ENCODE measurements at regions not wholly inside any gene's neighbourhood (a gene's known extent, or its start where the extent isn't known, plus 50 kb on each side); places are given as distances from the start of the nearest gene placed in this dataset.
"Not testable (repeated sequence)": the region's sequence is repeated elsewhere in the genome, so short reads cannot be mapped to it uniquely, and the experiment has no call there.

DNA sequence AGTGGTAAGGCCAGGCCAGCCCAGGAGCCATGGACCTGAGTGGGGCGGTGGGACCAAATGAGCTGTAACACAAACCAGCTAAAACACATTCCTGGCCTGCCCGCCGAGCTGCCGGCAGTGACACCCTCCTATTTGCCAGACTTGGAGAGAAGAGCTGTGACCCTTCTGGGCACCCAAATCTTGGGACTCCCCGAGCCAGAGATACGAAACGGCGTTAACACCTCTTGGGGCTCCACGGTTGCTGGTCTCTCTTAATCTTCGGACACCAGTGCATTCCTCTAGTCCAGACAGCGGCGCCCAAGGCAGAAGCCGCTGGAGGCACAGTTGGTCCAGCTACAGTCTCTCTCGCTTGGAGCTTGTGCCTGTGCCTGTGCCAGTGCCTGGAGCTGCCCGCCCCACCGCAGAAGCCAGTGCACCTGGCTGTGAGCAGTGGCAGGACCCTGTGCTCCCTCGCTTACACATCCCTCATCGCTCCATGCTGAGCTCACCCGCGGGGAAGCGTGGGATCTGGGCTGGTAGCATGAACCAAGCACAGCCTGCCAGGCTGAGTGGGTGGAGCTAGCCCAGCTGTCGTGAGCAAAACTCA, 147.2 kb upstream of the KLHL1 start:
- DNase-seq (ENCODE audit: low read depth) = no peak

DNA sequence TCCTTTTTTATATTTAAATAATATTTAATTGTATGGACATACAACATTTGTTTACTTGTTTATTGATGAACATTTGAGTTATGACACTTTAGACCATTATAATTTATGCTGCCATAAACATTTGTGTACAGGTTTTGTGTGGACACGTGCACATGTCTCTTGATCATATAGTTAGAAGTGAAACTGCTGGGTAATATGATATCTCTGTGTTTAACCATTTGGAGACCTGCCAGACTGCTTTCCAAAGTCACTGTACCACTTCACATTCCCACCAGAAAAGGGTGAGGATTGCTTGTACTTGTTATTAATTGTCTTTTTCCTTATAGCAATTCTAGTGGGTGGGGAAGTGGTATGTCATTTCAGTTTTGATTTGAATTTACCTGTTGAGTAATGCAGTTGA, 145.6 kb upstream of the KLHL1 start:
- no peak for DNase-seq (ENCODE audit: low read depth)

DNA sequence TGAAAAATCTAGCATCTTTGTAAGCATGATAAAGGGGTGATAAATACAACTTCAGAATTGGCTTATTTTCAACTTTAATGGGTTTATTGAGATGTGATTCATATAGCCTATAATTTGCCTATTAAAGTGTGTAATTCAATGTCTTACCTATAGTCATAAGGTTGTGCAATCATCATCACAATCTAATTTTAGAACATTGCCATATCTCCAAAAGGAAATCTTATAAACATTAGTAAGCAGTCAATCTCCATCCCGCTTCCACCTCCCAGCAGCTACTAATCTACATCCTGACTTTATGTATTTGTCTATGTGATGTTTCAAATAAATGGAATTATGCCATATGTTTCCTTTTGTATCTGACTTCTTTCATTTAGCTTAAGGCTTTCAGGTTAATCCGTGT, 145.2 kb upstream of the KLHL1 start:
- no peak for DNase-seq (ENCODE audit: low read depth)

DNA sequence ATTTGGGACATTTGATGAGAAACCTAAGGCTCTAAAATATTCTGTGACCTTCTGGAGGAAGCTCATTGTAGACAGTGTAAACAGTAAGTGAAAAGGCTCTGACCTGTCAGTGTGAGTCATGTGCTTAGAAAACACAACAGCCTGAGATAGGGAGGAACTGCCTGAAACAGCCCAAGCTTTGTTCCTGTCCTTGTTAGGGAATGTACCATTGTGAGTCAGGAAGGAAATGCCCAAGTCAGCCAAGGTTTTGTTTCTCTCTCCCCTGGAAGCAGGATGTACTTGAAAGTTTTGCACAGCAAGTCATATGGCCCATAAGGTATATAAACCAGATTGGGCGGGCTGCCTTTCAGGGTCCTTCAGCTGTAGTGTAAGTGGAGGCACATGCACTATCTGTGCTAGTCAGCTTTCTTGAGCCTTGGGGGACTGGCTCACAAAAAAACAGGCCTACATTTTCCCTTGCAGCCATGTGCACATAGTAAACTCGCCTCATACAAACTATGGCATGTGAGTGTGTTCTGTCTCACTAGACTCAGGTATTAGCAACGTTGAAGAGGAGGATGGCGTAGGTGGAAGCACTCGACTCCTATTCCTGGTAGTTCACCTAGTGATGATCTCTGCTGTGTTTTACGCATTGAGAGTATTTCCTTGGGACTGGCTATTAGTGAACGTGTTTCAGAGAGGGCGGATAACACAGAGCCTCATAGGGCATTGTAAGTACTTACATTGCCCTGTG, 141.2 kb upstream of the KLHL1 start:
- no peak for DNase-seq (ENCODE audit: low read depth)

DNA sequence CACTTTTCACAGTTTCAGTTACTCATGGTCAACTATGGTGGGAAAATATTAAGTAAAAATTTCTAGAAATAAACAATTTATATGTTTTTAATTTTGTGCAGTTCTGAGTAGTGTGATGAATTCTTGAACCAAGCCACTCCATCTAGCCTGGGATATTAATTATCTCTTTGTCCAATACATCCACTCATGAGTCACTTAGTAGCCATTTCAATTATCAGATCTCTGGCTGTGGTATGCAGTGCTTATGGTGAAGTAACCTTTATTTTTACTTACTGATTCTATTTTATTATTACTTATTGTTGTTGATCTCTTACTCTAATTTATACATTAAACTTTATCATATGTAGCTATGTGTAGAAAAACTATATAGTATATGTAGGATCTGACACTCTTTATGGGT, 128.9 kb upstream of the KLHL1 start:
- DNase-seq (ENCODE audit: low read depth) = no peak

DNA sequence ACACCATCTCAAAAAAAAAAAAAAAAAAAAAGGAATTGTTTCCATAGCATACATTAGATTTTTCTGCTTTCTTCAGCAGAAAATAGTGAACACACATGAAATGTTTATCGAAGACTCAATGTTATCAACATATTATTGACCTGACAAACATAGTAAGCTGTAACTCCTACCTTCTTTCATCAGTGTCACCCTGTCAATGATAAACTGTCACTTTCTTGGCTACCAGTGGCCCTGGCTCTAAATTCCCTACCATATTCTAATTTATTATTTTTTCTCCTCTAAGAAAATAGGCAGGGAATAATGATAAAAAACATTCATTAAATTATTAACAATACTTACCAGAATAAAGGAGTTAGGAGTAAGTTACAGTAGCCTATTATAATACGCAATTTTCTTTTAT, 127.3 kb upstream of the KLHL1 start:
- no peak for DNase-seq (ENCODE audit: low read depth)

DNA sequence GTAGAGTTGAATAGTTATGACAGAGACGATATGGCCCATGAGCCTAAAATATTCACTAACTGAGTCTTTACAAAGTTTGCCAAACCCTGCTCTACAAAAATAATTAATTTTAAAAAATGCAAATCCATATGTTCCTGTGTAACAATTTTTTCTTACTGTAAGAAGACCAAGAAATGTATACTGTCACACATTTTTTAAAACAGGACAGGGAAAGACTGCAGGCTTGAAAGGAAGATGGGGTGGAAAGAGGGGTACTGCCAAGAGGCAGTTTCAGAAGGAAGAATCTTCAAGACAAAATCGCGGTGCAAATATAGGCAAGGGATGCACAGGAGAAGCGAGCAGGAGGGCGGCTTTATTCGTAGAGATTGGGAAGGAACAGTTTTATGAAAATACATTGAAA, 115.7 kb upstream of the KLHL1 start:
- DNase-seq (ENCODE audit: low read depth) = no peak

DNA sequence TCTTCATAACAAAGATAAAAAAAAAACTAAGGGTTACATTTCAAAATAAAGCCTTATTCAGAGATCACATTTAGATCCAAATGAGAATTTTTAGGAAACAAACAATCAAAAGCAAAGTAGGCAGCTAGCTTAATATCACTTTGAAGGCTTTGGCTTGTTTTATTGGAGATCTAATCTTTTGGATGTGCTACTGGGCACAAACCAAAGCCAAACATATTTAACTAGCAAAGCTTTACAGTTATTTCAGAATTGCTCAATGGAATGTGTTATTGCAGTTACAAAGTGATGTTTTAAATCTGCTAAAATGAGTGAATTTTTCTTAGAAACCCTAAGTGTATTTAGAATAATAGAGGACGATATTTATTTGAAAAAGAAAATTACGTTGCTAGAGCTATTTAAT, 114.7 kb upstream of the KLHL1 start:
- no peak for DNase-seq (ENCODE audit: low read depth)

DNA sequence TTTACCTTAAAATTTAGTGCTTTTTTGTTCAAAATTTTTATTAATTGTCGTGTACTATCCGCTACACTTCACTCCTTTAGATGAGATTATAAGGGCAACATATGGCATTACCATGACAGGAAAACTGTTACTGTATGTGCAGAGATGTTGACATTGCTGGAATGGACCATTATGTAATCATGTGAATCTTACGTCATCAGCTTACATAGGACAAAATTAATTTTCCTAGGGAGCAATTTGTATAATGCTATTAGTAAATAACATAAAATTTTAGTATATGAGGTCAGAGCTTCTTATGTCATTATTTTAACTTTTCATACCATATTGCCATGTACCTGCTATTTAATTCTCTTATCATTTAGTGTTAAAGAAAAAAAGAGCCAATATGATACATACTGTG, 110.4 kb upstream of the KLHL1 start:
- DNase-seq (ENCODE audit: low read depth) = no peak

DNA sequence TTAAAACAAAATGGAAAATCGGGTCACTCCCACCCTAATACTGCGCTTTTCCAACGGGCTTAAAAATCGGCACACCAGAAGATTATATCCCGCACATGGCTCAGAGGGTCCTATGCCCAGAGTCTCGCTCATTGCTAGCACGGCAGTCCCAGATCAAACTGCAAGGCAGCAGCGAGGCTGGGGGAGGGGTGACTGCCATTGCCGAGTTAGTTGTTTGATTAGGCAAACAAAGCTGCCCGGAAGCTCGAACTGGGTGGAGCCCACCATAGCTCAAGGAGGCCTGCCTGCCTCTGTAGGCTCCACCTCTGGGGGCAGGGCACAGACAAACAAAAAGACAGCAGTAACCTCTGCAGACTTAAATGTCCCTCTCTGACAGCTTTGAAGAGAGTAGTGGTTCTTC, 100.7 kb upstream of the KLHL1 start:
- DNase-seq (ENCODE audit: low read depth) = not testable (repeated sequence)

DNA sequence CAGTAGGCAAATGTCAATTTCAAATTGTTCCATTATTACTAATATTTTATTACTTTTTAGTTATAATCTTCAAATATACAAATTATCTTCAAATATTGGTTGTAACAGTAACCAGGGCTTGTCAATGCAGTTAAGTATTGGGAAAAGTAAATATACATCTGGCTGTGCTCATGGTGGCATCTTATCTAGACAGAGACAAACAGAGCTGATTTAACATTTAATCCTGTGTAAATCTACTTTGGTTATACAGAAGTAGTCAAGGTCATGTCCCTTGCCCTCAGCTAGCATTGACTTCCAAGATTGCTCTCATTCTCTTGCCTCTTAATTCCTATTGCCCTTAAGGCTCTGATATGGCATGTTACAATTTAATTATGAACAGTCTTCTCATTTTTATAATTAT, 98.4 kb upstream of the KLHL1 start:
- no peak for DNase-seq (ENCODE audit: low read depth)

DNA sequence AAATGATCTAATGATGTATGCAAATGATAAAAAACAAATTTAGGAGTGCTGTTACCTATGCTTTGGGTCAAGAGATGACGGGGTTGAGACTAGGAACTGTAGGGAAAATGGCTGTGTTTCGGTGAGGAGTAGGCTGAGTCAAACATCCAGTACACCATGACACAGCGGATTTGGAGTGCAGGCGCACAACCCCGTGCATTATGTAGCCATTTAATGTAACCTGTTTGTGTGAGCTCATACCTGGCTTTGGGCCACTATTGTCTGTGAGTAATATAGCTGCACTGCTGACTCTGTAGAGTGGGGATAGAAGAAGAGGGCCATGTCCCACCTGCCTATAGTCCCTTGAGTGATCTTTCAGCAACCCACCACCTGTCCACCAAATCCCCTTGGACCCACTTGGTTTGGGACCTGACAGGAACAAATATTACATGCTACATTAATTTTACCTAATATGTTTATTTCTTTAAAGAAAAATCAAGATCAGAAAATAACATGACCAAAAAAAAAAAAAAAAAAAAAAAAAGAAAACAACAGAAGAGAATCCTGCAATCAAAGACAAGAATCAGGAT, 95.5 kb upstream of the KLHL1 start:
- DNase-seq (ENCODE audit: low read depth) = no peak

DNA sequence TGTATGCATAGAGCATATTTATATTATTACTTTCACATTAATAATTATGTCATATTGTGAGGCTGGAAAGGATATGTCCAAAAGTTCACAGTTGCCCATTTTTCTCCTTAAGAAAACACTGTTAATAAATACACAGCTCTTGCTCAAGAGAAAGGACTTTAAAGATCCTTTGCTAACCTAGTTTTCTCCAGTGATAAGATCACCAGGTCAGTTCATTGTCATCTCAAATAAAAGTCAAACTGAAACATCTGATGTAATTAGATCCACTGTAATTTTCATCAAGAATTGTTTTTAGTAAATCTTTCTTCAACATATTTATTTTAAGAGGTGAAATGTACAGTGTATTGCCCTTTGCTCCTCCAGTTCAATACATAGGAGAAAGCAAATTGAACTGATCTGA, 82.8 kb upstream of the KLHL1 start:
- no peak for DNase-seq (ENCODE audit: low read depth)

DNA sequence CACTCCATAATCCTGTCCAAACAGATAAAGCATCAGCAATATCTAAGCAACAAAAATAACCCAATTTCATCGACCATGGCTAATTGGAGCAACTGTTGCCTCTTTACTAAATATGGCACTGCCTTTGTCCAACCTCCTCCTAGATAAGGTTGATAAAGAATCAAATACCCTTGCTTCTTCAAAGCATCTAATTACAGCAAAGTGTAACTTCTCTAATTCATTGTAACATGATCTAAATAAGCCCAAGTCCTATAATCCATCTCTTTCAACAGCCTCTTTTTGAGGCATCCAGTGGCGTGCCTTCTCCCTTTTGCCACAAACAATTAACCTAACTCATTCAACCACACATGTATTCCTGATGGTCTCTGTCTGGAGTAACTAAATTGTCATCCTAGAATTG, 81.7 kb upstream of the KLHL1 start:
- no peak for DNase-seq (ENCODE audit: low read depth)

DNA sequence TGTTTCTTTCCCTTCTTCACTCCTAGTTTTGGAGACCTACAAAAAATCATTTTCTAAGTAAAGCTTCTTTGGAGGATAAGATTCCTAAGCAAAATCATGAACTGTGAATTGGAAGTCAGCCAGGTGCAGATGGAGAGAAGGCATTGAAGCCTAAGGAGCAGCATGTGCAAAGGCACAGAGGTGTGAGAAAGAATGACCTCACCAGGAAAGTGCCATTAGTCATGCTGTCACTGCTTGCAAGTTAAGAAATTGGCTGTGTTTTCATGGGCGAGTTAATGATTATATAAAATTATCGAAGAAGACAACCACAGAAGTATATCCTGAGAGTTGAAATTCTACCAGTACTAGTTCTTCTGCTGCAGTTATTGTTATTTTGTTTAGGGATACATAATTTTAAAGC, 80.3 kb upstream of the KLHL1 start:
- no peak for DNase-seq (ENCODE audit: low read depth)

DNA sequence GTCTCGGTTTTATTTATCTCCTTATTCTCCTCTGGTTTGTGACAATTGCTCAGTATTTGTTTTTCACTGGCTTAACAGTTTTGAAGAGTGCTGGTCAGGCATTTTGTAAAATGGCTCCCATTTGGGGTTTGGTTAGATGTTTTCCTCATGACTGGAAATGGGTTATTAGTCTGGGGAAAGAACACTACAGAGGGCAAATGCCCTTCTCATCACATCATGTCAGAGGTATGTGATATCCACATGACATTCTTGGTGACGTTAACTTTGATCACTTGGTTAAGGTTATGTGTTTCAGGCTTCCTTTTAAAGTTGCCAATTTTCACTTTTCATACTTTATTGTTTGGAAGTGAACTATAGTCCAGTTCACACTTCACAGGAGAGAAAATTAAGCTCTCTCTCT, 74.8 kb upstream of the KLHL1 start:
- DNase-seq (ENCODE audit: low read depth) = no peak

Measured in stimulated activated CD8-positive, alpha-beta memory T cell treated with anti-CD3 and anti-CD28 coated beads, Interleukin-4, amount 100 ng/mL, for 24 hours (primary cell).